Panc1 (cell line): ENCODE measurements at regions not wholly inside any gene's neighbourhood (a gene's known extent, or its start where the extent isn't known, plus 50 kb on each side); places are given as distances from the start of the nearest gene placed in this dataset.

ENCODE experiments used
- ATAC-seq: fragments of 200-7000 bp; cut with Tn5 transposase; 2 replicates; pipeline ENCODE4 v1.9.1; 2020; ENCODE audit warnings: mild to moderate bottlenecking, moderate library complexity
- BruUV-seq: library from RNA; stranded (reverse); fragments of 400-500 nt; replicated peaks from 2 replicates; lab custom pipeline; 2021; lab: Mats Ljungman, UMichigan
- CTCF ChIA-PET: fragments of 300-600 bp; sonication (Branson Sonifier 250); formaldehyde crosslinking; loops from one replicate; lab custom pipeline; 2022; ENCODE audit warnings: antibody characterized with exemption; lab: Charles Lee
- POLR2A ChIA-PET: fragments of 300-600 bp; sonication (Branson Sonifier 250); formaldehyde crosslinking; loops from one replicate; lab custom pipeline; 2022; ENCODE audit warnings: antibody characterized with exemption; lab: Charles Lee
- DNase-seq: peaks from one replicate; pipeline ENCODE4 v3.0.0-alpha.2; 2010; ENCODE audit warnings: low read depth, low spot score
- H3K27ac ChIP-seq: 2 replicates; pipeline ENCODE4 v1.5.1; 2011; ENCODE audit warnings: mild to moderate bottlenecking, low read length, inconsistent platforms
- H3K27me3 ChIP-seq: fragments of 200-500 bp; sonication (Bioruptor generic); 2 replicates; pipeline ENCODE4 v1.6.0; 2014; ENCODE audit warnings: low read length, inconsistent platforms; ENCODE audit not compliant: control insufficient read depth, insufficient read depth
- H3K36me3 ChIP-seq: fragments of 200-500 bp; sonication (Bioruptor generic); 2 replicates; pipeline ENCODE4 v1.5.1; 2014; ENCODE audit warnings: inconsistent platforms, mild to moderate bottlenecking, low read length, moderate library complexity; ENCODE audit not compliant: control insufficient read depth, insufficient read depth
- H3K4me1 ChIP-seq: 2 replicates; pipeline ENCODE4 v1.5.1; 2011; ENCODE audit warnings: inconsistent platforms, mild to moderate bottlenecking, low read length, moderate library complexity; ENCODE audit not compliant: control insufficient read depth, insufficient read depth
- H3K4me3 ChIP-seq, 2 experiments: 2 replicates each; pipeline ENCODE4 v1.5.1; 2011 to 2012; ENCODE audit warnings: low read depth in 2 of 2, low read length in 2 of 2, mild to moderate bottlenecking in 2 of 2, inconsistent platforms in 1 of 2, moderate library complexity in 1 of 2
- H3K9me3 ChIP-seq: fragments of 200-500 bp; sonication (Bioruptor generic); 2 replicates; pipeline ENCODE4 v1.5.1; 2014; ENCODE audit warnings: low read depth, mild to moderate bottlenecking, inconsistent platforms, low read length, moderate library complexity; ENCODE audit not compliant: control insufficient read depth, insufficient read depth
- POLR2AphosphoS5 ChIP-seq: IDR thresholded peaks from 2 replicates; pipeline ENCODE4 v1.6.1; 2012; ENCODE audit warnings: mild to moderate bottlenecking, low read depth, low read length, moderate library complexity
- SIN3A ChIP-seq: IDR thresholded peaks from 2 replicates; pipeline ENCODE4 v1.6.1; 2012; ENCODE audit warnings: low read depth, mild to moderate bottlenecking, low read length, moderate library complexity, borderline replicate concordance; ENCODE audit not compliant: insufficient read depth
- TCF7L2 ChIP-seq: IDR thresholded peaks from 2 replicates; pipeline ENCODE4 v1.6.1; 2011; ENCODE audit warnings: mild to moderate bottlenecking, low read depth, low read length, inconsistent platforms
- in situ Hi-C: cut with HindIII; loops from 2 replicates; pipeline ENCODE4 v1.10.0; 2016; ENCODE audit warnings: low sequenced_read_pairs, low pct_unique_long_range_greater_than_20kb
- intact Hi-C: fragments of 100-400 bp; cut with micrococcal nuclease; formaldehyde crosslinking; loops from one replicate; pipeline ENCODE4 v1.10.0; 2022; ENCODE audit not compliant: unreplicated experiment
- TF ChIP-seq, protein P1 (sequence below): fragments of 450-650 bp; IDR thresholded peaks from 2 replicates; pipeline ENCODE4 v1.5.1; 2017; ENCODE audit warnings: mild to moderate bottlenecking
- TF ChIP-seq, protein P2 (sequence below), 2 experiments: IDR thresholded peaks; 2 replicates each; pipeline ENCODE4 v1.6.1; 2011 to 2012; ENCODE audit warnings: low read depth in 2 of 2, control low read depth in 1 of 2, low read length in 1 of 2, mild to moderate bottlenecking in 1 of 2, moderate library complexity in 1 of 2; ENCODE audit not compliant: insufficient read depth in 1 of 2

DNA sequence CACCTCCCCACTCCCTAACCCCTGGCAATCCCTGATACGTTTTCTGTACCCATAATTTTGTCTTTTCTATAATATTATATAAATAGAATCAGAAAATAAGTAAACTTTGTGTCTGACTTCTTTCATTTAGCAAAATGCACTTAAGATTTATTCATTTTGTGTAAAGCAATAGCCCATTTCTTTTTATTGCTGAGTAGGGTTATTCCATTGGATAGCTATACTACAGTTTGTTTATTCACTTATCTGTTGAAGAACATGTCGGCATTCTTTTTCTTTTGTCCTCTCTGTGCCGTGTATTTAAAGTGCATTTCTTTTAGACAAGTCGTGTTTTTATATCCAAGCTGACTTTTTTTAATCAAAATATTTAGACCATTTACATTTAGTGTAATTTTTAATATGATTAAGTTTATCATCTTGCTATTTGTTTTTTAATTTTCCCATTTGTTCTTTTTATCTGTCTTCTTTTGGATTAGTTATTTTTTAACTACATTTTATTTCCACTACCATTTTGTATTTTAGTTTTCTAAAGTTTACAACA, 176.4 kb upstream of the TSHZ3 start:
- Histone ChIP-seq H3K36me3 (no peaks in the 10 kb centered on the region), H3K27me3 (no peaks in the 10 kb centered on the region), H3K9me3 (peaks cover 13% of the 10 kb centered on the region), H3K4me3 (no peak overlapping the region), H3K4me1 (no peaks in the 10 kb centered on the region), H3K27ac (no peak overlapping the region)
- in situ Hi-C loops: no loop called here
- ATAC-seq (no peak), DNase-seq (no peak)
- TF ChIP-seq, protein P1, sequence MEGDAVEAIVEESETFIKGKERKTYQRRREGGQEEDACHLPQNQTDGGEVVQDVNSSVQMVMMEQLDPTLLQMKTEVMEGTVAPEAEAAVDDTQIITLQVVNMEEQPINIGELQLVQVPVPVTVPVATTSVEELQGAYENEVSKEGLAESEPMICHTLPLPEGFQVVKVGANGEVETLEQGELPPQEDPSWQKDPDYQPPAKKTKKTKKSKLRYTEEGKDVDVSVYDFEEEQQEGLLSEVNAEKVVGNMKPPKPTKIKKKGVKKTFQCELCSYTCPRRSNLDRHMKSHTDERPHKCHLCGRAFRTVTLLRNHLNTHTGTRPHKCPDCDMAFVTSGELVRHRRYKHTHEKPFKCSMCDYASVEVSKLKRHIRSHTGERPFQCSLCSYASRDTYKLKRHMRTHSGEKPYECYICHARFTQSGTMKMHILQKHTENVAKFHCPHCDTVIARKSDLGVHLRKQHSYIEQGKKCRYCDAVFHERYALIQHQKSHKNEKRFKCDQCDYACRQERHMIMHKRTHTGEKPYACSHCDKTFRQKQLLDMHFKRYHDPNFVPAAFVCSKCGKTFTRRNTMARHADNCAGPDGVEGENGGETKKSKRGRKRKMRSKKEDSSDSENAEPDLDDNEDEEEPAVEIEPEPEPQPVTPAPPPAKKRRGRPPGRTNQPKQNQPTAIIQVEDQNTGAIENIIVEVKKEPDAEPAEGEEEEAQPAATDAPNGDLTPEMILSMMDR: no peak
- TF ChIP-seq POLR2AphosphoS5 (no peak), TCF7L2 (no peak), SIN3A (no peak)
- TF ChIP-seq, protein P2, sequence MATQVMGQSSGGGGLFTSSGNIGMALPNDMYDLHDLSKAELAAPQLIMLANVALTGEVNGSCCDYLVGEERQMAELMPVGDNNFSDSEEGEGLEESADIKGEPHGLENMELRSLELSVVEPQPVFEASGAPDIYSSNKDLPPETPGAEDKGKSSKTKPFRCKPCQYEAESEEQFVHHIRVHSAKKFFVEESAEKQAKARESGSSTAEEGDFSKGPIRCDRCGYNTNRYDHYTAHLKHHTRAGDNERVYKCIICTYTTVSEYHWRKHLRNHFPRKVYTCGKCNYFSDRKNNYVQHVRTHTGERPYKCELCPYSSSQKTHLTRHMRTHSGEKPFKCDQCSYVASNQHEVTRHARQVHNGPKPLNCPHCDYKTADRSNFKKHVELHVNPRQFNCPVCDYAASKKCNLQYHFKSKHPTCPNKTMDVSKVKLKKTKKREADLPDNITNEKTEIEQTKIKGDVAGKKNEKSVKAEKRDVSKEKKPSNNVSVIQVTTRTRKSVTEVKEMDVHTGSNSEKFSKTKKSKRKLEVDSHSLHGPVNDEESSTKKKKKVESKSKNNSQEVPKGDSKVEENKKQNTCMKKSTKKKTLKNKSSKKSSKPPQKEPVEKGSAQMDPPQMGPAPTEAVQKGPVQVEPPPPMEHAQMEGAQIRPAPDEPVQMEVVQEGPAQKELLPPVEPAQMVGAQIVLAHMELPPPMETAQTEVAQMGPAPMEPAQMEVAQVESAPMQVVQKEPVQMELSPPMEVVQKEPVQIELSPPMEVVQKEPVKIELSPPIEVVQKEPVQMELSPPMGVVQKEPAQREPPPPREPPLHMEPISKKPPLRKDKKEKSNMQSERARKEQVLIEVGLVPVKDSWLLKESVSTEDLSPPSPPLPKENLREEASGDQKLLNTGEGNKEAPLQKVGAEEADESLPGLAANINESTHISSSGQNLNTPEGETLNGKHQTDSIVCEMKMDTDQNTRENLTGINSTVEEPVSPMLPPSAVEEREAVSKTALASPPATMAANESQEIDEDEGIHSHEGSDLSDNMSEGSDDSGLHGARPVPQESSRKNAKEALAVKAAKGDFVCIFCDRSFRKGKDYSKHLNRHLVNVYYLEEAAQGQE (IDR thresholded peaks at IDR 0.05; ENCODE audit: insufficient read depth in 1 of 2, low read depth in 2 of 2, low read length in 1 of 2): no peak
- CTCF ChIA-PET: no interaction called here
- POLR2A ChIA-PET: no interaction called here
- intact Hi-C loops: no loop called here
- no TSS peak for BruUV-seq

DNA sequence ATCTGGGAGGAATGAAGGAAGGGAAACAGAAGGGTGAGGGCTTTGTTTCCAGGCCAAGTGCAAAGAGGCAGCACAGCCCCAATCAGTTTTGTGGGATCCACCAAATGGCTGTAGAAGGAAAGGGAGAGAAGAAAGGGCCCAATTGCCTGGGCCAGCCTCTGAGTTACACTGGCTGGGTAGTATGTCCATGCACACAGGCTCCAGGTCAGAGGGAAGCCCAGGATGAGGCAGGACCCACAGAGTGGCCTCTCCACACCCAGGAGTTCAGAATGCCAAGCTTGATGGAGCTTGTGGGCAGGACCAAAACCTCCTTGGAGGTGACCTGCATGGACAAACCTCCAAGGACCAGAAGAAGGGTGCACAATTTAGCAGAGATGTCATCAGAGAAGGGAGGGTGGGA, 178.2 kb upstream of the TSHZ3 start:
- no peak for ATAC-seq
- ChIA-PET POLR2A (no interaction called here), CTCF (no interaction called here)
- intact Hi-C loops (no loop called here), in situ Hi-C loops (no loop called here)
- H3K9me3 ChIP-seq: peaks cover 7% of the 10 kb centered on the region
- H3K36me3 ChIP-seq: no peaks in the 10 kb centered on the region
- H3K27ac ChIP-seq: no peak overlapping the region
- no peak for DNase-seq
- no TSS peak for BruUV-seq
- H3K4me3 ChIP-seq: no peak overlapping the region
- no peaks in the 10 kb centered on the region for H3K27me3 ChIP-seq
- no peaks in the 10 kb centered on the region for H3K4me1 ChIP-seq
- TF ChIP-seq, protein P1: no peak
- TF ChIP-seq SIN3A (no peak), TCF7L2 (no peak), POLR2AphosphoS5 (no peak)
- TF ChIP-seq, protein P2 (IDR thresholded peaks at IDR 0.05; ENCODE audit: insufficient read depth in 1 of 2, low read depth in 2 of 2, low read length in 1 of 2): no peak
